ENCODE measurements at regions not wholly inside any gene's neighbourhood (a gene's known extent, or its start where the extent isn't known, plus 50 kb on each side); places are given as distances from the start of the nearest gene placed in this dataset.

DNA sequence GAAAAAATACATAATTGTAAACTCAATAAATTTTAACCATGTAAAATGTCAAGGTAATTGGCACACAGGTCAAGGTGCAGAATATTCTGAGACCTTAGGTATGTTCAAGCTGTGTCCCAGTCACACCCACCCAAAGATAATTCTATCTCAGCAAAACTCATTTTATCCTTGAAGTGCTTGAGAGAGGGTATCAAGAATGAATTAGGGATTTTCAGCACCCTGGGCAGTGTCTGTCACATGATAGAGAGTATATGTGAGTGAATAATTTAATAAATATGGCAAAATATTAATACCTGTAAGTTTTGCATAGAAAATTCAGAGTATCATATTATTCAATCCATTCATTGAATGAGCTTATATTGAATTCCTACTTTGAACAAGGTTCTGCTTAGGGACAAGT is 567.9 kb downstream of the FBXO15 start:
- H3K27me3 Mint-ChIP-seq (ENCODE audit: insufficient read depth, low read depth, poor library complexity): no peaks in the 10 kb centered on the region
- ATAC-seq: no peak

More for the DNA sequence above, 567.9 kb downstream of the FBXO15 start:
- Histone ChIP-seq H3K36me3 (ENCODE audit: insufficient read depth) (no peaks in the 10 kb centered on the region), H4K20me1 (replicated peaks; ENCODE audit: insufficient read depth) (no peaks in the 10 kb centered on the region), H3K79me2 (replicated peaks; ENCODE audit: insufficient read depth) (no peaks in the 10 kb centered on the region), H3F3A (replicated peaks; ENCODE audit: low read depth) (no peaks in the 10 kb centered on the region), H3K27ac (ENCODE audit: low read depth) (no peak overlapping the region), H3K27me3 (ENCODE audit: insufficient read depth) (no peaks in the 10 kb centered on the region), H3K4me2 (no peak overlapping the region), H3K4me3 (no peak overlapping the region), H3K4me1 (ENCODE audit: insufficient read depth) (no peaks in the 10 kb centered on the region), H3K9me2 (ENCODE audit: insufficient read depth) (0 out of 2 replicates have a peak, but pooled peaks cover 3% of the 10 kb centered on the region), H2AFZ (no peak overlapping the region)
- H3K4me1 Mint-ChIP-seq: peaks cover 9% of the 10 kb centered on the region
- no peaks in the 10 kb centered on the region for H3K9me3 Mint-ChIP-seq
- TF ChIP-seq, protein P1, sequence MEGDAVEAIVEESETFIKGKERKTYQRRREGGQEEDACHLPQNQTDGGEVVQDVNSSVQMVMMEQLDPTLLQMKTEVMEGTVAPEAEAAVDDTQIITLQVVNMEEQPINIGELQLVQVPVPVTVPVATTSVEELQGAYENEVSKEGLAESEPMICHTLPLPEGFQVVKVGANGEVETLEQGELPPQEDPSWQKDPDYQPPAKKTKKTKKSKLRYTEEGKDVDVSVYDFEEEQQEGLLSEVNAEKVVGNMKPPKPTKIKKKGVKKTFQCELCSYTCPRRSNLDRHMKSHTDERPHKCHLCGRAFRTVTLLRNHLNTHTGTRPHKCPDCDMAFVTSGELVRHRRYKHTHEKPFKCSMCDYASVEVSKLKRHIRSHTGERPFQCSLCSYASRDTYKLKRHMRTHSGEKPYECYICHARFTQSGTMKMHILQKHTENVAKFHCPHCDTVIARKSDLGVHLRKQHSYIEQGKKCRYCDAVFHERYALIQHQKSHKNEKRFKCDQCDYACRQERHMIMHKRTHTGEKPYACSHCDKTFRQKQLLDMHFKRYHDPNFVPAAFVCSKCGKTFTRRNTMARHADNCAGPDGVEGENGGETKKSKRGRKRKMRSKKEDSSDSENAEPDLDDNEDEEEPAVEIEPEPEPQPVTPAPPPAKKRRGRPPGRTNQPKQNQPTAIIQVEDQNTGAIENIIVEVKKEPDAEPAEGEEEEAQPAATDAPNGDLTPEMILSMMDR (conservative IDR thresholded peaks at IDR 0.05; ENCODE audit: low read depth in 2 of 2): no peak
- TF ChIP-seq, protein P2, sequence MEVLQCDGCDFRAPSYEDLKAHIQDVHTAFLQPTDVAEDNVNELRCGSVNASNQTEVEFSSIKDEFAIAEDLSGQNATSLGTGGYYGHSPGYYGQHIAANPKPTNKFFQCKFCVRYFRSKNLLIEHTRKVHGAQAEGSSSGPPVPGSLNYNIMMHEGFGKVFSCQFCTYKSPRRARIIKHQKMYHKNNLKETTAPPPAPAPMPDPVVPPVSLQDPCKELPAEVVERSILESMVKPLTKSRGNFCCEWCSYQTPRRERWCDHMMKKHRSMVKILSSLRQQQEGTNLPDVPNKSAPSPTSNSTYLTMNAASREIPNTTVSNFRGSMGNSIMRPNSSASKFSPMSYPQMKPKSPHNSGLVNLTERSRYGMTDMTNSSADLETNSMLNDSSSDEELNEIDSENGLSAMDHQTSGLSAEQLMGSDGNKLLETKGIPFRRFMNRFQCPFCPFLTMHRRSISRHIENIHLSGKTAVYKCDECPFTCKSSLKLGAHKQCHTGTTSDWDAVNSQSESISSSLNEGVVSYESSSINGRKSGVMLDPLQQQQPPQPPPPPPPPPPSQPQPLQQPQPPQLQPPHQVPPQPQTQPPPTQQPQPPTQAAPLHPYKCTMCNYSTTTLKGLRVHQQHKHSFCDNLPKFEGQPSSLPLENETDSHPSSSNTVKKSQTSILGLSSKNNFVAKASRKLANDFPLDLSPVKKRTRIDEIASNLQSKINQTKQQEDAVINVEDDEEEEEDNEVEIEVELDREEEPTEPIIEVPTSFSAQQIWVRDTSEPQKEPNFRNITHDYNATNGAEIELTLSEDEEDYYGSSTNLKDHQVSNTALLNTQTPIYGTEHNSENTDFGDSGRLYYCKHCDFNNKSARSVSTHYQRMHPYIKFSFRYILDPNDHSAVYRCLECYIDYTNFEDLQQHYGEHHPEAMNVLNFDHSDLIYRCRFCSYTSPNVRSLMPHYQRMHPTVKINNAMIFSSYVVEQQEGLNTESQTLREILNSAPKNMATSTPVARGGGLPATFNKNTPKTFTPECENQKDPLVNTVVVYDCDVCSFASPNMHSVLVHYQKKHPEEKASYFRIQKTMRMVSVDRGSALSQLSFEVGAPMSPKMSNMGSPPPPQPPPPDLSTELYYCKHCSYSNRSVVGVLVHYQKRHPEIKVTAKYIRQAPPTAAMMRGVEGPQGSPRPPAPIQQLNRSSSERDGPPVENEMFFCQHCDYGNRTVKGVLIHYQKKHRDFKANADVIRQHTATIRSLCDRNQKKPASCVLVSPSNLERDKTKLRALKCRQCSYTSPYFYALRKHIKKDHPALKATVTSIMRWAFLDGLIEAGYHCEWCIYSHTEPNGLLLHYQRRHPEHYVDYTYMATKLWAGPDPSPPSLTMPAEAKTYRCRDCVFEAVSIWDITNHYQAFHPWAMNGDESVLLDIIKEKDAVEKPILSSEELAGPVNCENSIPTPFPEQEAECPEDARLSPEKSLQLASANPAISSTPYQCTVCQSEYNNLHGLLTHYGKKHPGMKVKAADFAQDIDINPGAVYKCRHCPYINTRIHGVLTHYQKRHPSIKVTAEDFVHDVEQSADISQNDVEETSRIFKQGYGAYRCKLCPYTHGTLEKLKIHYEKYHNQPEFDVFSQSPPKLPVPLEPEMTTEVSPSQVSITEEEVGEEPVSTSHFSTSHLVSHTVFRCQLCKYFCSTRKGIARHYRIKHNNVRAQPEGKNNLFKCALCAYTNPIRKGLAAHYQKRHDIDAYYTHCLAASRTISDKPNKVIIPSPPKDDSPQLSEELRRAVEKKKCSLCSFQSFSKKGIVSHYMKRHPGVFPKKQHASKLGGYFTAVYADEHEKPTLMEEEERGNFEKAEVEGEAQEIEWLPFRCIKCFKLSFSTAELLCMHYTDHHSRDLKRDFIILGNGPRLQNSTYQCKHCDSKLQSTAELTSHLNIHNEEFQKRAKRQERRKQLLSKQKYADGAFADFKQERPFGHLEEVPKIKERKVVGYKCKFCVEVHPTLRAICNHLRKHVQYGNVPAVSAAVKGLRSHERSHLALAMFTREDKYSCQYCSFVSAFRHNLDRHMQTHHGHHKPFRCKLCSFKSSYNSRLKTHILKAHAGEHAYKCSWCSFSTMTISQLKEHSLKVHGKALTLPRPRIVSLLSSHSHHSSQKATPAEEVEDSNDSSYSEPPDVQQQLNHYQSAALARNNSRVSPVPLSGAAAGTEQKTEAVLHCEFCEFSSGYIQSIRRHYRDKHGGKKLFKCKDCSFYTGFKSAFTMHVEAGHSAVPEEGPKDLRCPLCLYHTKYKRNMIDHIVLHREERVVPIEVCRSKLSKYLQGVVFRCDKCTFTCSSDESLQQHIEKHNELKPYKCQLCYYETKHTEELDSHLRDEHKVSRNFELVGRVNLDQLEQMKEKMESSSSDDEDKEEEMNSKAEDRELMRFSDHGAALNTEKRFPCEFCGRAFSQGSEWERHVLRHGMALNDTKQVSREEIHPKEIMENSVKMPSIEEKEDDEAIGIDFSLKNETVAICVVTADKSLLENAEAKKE (CRISPR knock-in tag; IDR thresholded peaks at IDR 0.05): no peak
- TF ChIP-seq, protein P3, sequence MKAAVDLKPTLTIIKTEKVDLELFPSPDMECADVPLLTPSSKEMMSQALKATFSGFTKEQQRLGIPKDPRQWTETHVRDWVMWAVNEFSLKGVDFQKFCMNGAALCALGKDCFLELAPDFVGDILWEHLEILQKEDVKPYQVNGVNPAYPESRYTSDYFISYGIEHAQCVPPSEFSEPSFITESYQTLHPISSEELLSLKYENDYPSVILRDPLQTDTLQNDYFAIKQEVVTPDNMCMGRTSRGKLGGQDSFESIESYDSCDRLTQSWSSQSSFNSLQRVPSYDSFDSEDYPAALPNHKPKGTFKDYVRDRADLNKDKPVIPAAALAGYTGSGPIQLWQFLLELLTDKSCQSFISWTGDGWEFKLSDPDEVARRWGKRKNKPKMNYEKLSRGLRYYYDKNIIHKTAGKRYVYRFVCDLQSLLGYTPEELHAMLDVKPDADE (IDR thresholded peaks at IDR 0.05): no peak
- TF ChIP-seq ZNF331 (CRISPR knock-in tag; IDR thresholded peaks at IDR 0.05; ENCODE audit: low read depth) (no peak), ZNF114 (CRISPR knock-in tag; IDR thresholded peaks at IDR 0.05) (no peak), STAT1 (IDR thresholded peaks at IDR 0.05; ENCODE audit: unreplicated experiment) (no peak), JUNB (IDR thresholded peaks at IDR 0.05; ENCODE audit: unreplicated experiment) (no peak), NANOG (IDR thresholded peaks at IDR 0.05; ENCODE audit: borderline replicate concordance) (no peak), EZH2phosphoT487 (IDR thresholded peaks at IDR 0.05; ENCODE audit: unreplicated experiment) (no peak), EZH2 (IDR thresholded peaks at IDR 0.05; ENCODE audit: low read depth, unreplicated experiment) (no peak), POLR2AphosphoS5 (IDR thresholded peaks at IDR 0.05; ENCODE audit: low read depth) (no peak), CREB1 (CRISPR knock-in tag; IDR thresholded peaks at IDR 0.05; ENCODE audit: low read depth) (no peak)
- TF ChIP-seq, protein P4, sequence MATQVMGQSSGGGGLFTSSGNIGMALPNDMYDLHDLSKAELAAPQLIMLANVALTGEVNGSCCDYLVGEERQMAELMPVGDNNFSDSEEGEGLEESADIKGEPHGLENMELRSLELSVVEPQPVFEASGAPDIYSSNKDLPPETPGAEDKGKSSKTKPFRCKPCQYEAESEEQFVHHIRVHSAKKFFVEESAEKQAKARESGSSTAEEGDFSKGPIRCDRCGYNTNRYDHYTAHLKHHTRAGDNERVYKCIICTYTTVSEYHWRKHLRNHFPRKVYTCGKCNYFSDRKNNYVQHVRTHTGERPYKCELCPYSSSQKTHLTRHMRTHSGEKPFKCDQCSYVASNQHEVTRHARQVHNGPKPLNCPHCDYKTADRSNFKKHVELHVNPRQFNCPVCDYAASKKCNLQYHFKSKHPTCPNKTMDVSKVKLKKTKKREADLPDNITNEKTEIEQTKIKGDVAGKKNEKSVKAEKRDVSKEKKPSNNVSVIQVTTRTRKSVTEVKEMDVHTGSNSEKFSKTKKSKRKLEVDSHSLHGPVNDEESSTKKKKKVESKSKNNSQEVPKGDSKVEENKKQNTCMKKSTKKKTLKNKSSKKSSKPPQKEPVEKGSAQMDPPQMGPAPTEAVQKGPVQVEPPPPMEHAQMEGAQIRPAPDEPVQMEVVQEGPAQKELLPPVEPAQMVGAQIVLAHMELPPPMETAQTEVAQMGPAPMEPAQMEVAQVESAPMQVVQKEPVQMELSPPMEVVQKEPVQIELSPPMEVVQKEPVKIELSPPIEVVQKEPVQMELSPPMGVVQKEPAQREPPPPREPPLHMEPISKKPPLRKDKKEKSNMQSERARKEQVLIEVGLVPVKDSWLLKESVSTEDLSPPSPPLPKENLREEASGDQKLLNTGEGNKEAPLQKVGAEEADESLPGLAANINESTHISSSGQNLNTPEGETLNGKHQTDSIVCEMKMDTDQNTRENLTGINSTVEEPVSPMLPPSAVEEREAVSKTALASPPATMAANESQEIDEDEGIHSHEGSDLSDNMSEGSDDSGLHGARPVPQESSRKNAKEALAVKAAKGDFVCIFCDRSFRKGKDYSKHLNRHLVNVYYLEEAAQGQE (IDR thresholded peaks at IDR 0.05; ENCODE audit: unreplicated experiment): no peak
- no peak for DNase-seq (ENCODE audit: low spot score)
- no peaks in the 10 kb centered on the region for H3K36me3 Mint-ChIP-seq (ENCODE audit: low read depth)
- no peak overlapping the region for H3K4me3 Mint-ChIP-seq
- H3K27ac Mint-ChIP-seq: no peak overlapping the region

All from GM23338 (cell line).